ENCODE measurements at regions not wholly inside any gene's neighbourhood (a gene's known extent, or its start where the extent isn't known, plus 50 kb on each side); places are given as distances from the start of the nearest gene placed in this dataset.

DNA sequence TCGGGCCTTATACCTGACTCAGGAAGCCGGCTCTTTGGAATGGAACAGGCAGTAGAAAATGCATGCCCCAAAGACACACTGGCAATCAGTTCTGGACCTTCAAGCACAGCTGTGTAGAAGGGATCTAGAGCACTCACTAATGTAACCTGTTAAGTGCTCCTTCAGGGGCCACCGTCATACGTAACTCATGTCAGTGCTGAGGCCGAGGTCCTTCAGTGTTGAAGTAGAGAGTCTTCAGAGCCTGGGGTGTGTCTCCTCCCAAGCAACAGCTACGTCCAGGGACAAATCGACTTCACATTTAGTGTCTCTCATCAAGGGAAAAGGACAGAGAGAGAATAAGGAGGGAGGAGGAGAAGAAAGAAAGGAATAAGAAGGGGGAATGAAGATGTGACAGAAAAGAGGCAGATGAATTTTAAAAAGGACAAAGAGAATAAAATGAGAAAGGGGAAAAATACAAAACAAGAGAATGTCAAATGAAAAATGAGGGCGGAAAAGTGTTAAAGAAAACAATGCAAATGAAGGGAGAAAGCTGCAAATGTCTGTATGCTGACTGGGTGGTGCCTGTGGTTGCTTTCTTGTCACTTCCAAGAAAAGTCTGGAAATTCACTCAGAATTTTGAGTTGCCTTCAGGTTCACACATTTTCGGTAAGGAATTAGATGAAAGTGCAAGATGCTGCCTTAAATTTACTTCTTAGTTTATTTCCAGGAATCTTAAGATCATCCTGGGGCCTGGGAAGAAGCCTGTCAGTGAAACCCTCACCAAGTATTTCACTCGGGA is 989.4 kb downstream of the GRID1 start:
- Histone ChIP-seq H3K18ac (ENCODE audit: insufficient read length, low read depth, low read length) (no peak overlapping the region), H3K23me2 (ENCODE audit: insufficient read length, low read depth, low read length, poor library complexity, severe bottlenecking) (no peaks in the 10 kb centered on the region), H2AFZ (ENCODE audit: low read length) (no peak overlapping the region), H2BK20ac (ENCODE audit: low read depth, low read length, poor library complexity, severe bottlenecking) (no peak overlapping the region), H3K9ac (ENCODE audit: extremely low read depth, insufficient read length, low read length) (no peak overlapping the region), H3K4me2 (ENCODE audit: insufficient read depth, insufficient read length, low read length) (no peak overlapping the region), H2BK120ac (ENCODE audit: low read depth, low read length, poor library complexity, severe bottlenecking) (no peak overlapping the region), H3K4me1 (ENCODE audit: insufficient read depth, low read length) (no peaks in the 10 kb centered on the region), H4K20me1 (ENCODE audit: control insufficient read depth, insufficient read depth, insufficient read length) (no peaks in the 10 kb centered on the region), H3K56ac (ENCODE audit: insufficient read length, low read depth, low read length) (no peak overlapping the region), H2AK5ac (ENCODE audit: insufficient read length, low read length) (no peak overlapping the region), H4K5ac (ENCODE audit: insufficient read length, low read depth, low read length) (no peak overlapping the region), H3K4ac (ENCODE audit: low read depth, low read length) (no peak overlapping the region), H2BK5ac (ENCODE audit: insufficient read length, low read length) (no peak overlapping the region), H3K79me1 (ENCODE audit: insufficient read depth, low read depth, low read length, poor library complexity, severe bottlenecking) (no peaks in the 10 kb centered on the region), H3K27me3 (ENCODE audit: insufficient read depth, low read length) (no peaks in the 10 kb centered on the region), H3K9me3 (ENCODE audit: control insufficient read depth, low read depth, low read length) (no peaks in the 10 kb centered on the region), H4K91ac (ENCODE audit: insufficient read length, low read depth, low read length) (no peak overlapping the region), H3K14ac (ENCODE audit: insufficient read depth, low read length) (no peak overlapping the region), H2BK12ac (ENCODE audit: insufficient read length, low read depth, low read length) (no peak overlapping the region), H3K23ac (ENCODE audit: insufficient read length, low read depth, low read length) (no peak overlapping the region), H4K8ac (replicated peaks; ENCODE audit: insufficient read length, low read depth, low read length) (no peak overlapping the region), H2BK15ac (ENCODE audit: low read depth, low read length) (no peak overlapping the region), H3K27ac (ENCODE audit: insufficient read length, low read depth, low read length) (no peak overlapping the region), H3K79me2 (ENCODE audit: insufficient read depth, low read length) (no peaks in the 10 kb centered on the region), H3T11ph (ENCODE audit: low read length) (no peak overlapping the region)
- Mint-ChIP-seq H3K9me3 (no peaks in the 10 kb centered on the region; a peak in 1 of 5 replicates), H3K36me3 (ENCODE audit: insufficient read depth in 1 of 3, low read depth in 3 of 3) (no peaks in the 10 kb centered on the region), H3K4me3 (no peak overlapping the region), H3K27ac (no peak overlapping the region; a peak in 1 of 7 replicates), H3K4me1 (no peaks in the 10 kb centered on the region), H3K27me3 (ENCODE audit: low read depth) (no peaks in the 10 kb centered on the region; the same call in none of the 2 replicates)
- DNase-seq, result no peak
- TF ChIP-seq, protein P1, sequence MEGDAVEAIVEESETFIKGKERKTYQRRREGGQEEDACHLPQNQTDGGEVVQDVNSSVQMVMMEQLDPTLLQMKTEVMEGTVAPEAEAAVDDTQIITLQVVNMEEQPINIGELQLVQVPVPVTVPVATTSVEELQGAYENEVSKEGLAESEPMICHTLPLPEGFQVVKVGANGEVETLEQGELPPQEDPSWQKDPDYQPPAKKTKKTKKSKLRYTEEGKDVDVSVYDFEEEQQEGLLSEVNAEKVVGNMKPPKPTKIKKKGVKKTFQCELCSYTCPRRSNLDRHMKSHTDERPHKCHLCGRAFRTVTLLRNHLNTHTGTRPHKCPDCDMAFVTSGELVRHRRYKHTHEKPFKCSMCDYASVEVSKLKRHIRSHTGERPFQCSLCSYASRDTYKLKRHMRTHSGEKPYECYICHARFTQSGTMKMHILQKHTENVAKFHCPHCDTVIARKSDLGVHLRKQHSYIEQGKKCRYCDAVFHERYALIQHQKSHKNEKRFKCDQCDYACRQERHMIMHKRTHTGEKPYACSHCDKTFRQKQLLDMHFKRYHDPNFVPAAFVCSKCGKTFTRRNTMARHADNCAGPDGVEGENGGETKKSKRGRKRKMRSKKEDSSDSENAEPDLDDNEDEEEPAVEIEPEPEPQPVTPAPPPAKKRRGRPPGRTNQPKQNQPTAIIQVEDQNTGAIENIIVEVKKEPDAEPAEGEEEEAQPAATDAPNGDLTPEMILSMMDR (conservative IDR thresholded peaks at IDR 0.05), result no peak
- 100% methylated on average over 1 of the region's 10 CpGs for WGBS (ENCODE audit: extremely low coverage, insufficient read length, low lambda C conversion rate)

All from H9 (cell line).